A549 (cell line): ENCODE measurements at regions not wholly inside any gene's neighbourhood (a gene's known extent, or its start where the extent isn't known, plus 50 kb on each side); places are given as distances from the start of the nearest gene placed in this dataset.

Experiments
- ATAC-seq, 2 experiments: fragments of 200-7000 bp in 1 of 2; fragments of >200 bp in 1 of 2; cut with Nextera tagmentation in 1 of 2; cut with Tn5 transposase in 1 of 2; 3 replicates each; pipeline versions ENCODE4 v1.8.0 to v1.9.1; 2018 to 2020; ENCODE audit warnings: mild to moderate bottlenecking in 1 of 2, moderate library complexity in 1 of 2
- CTCF ChIA-PET: fragments of 300-600 bp; sonication (Branson Sonifier 250); formaldehyde crosslinking; extraction: SDS; loops from one replicate; lab custom pipeline; 2021; ENCODE audit warnings: antibody characterized with exemption, inconsistent platforms; lab: Yijun Ruan, JAX
- POLR2A ChIA-PET: fragments of 350-600 bp; formaldehyde crosslinking; extraction: SDS; loops from one replicate; lab custom pipeline; 2021; ENCODE audit warnings: antibody characterized with exemption, inconsistent platforms; lab: Yijun Ruan, JAX
- DNase-seq, 2 experiments: peaks; one replicate each; pipeline versions ENCODE4 v3.0.0 to v3.0.0-alpha.2; 2011 to 2016; ENCODE audit warnings: low read depth in 1 of 2, low spot score in 1 of 2
- FAIRE-seq: peaks from 2 replicates; lab custom pipeline; 2011; peaks lifted over from hg19 to GRCh38; lab: Jason Lieb, UNC
- H3K27ac ChIP-seq, 2 experiments: fragments of >200 bp; sonication (Bioruptor Twin); formaldehyde crosslinking; 3 replicates each; pipeline ENCODE4 v1.5.1; 2016 to 2017
- H3K4me1 ChIP-seq: fragments of >200 bp; sonication (Bioruptor Twin); formaldehyde crosslinking; 3 replicates; pipeline ENCODE4 v1.6.1; 2016
- H3K4me2 ChIP-seq: fragments of >200 bp; sonication (Bioruptor Twin); formaldehyde crosslinking; 3 replicates; pipeline ENCODE4 v1.6.1; 2016
- H3K4me3 ChIP-seq: fragments of >200 bp; sonication (Bioruptor Twin); formaldehyde crosslinking; 3 replicates; pipeline ENCODE4 v1.5.1; 2016
- H3K9me3 ChIP-seq: fragments of >200 bp; sonication (Bioruptor Twin); formaldehyde crosslinking; 3 replicates; pipeline ENCODE4 v1.6.1; 2016
- BHLHE40 ChIP-seq: IDR thresholded peaks from 2 replicates; pipeline ENCODE4 v1.6.1; 2012; ENCODE audit warnings: low read depth, low read length, inconsistent platforms
- CBX2 ChIP-seq: fragments of 200-600 bp; sonication (generic); IDR thresholded peaks from 2 replicates; pipeline ENCODE4 v1.6.1; 2016; ENCODE audit warnings: low read depth, mild to moderate bottlenecking, borderline replicate concordance
- CBX8 ChIP-seq: fragments of 200-600 bp; sonication (generic); IDR thresholded peaks from 2 replicates; pipeline ENCODE4 v1.6.1; 2016
- CEBPB ChIP-seq, 2 experiments: fragments of >200 bp in 1 of 2; sonication (Bioruptor Twin) in 1 of 2; formaldehyde crosslinking in 1 of 2; IDR thresholded peaks; 2 replicates each; pipeline ENCODE4 v1.6.1; 2012 to 2016
- CHD2 ChIP-seq: fragments of 150-350 bp; IDR thresholded peaks from 2 replicates; pipeline ENCODE4 v1.6.1; 2014; ENCODE audit warnings: low read length; ENCODE audit not compliant: partially characterized antibody
- EHMT2 ChIP-seq: fragments of 200-600 bp; sonication (generic); IDR thresholded peaks from 2 replicates; pipeline ENCODE4 v1.6.1; 2016; ENCODE audit warnings: antibody characterized with exemption, low read depth, mild to moderate bottlenecking, moderate library complexity
- EP300 ChIP-seq, 2 experiments: fragments of >200 bp; sonication (Bioruptor Twin); formaldehyde crosslinking; IDR thresholded peaks; 2 replicates in 1 of 2; 3 replicates in 1 of 2; pipeline ENCODE4 v1.6.1; 2016 to 2017
- FOSB ChIP-seq: fragments of 250-450 bp; sonication (Bioruptor Pico); IDR thresholded peaks from 2 replicates; pipeline ENCODE4 v1.5.0; 2020; ENCODE audit warnings: mild to moderate bottlenecking, moderate library complexity
- FOSL2 ChIP-seq, 2 experiments: fragments of 450-650 bp in 1 of 2; fragments of >200 bp in 1 of 2; sonication (Bioruptor Twin) in 1 of 2; formaldehyde crosslinking; IDR thresholded peaks; 2 replicates each; pipeline versions ENCODE4 v1.5.0 to v1.6.1; 2016 to 2020; ENCODE audit warnings: mild to moderate bottlenecking in 1 of 2, moderate library complexity in 1 of 2
- FOXS1 ChIP-seq: fragments of 250-450 bp; sonication (Bioruptor Pico); IDR thresholded peaks from 2 replicates; pipeline ENCODE4 v1.5.0; 2020; ENCODE audit warnings: mild to moderate bottlenecking, moderate library complexity
- GATA3 ChIP-seq: IDR thresholded peaks from 2 replicates; pipeline ENCODE4 v1.6.1; 2012; ENCODE audit warnings: borderline replicate concordance
- HOXB5 ChIP-seq: fragments of 250-450 bp; sonication (Bioruptor Pico); IDR thresholded peaks from 2 replicates; pipeline ENCODE4 v1.5.0; 2020; ENCODE audit warnings: mild to moderate bottlenecking, moderate library complexity
- JUNB ChIP-seq: fragments of >200 bp; sonication (Bioruptor Twin); formaldehyde crosslinking; IDR thresholded peaks from 2 replicates; pipeline ENCODE4 v1.6.1; 2016
- POLR2AphosphoS2 ChIP-seq: conservative IDR thresholded peaks from 2 replicates; pipeline ENCODE4 v1.6.1; 2012; ENCODE audit warnings: low read length, improper control_type of control experiment, inconsistent platforms
- RAD21 ChIP-seq, 2 experiments: fragments of >200 bp in 1 of 2; sonication (Bioruptor Twin) in 1 of 2; formaldehyde crosslinking in 1 of 2; IDR thresholded peaks in 1 of 2; conservative IDR thresholded peaks in 1 of 2; 2 replicates in 1 of 2; 3 replicates in 1 of 2; pipeline ENCODE4 v1.6.1; 2012 to 2018; ENCODE audit warnings: inconsistent platforms in 1 of 2
- SMC3 ChIP-seq: fragments of >200 bp; sonication (Bioruptor Twin); formaldehyde crosslinking; IDR thresholded peaks from 3 replicates; pipeline ENCODE4 v1.6.1; 2018; ENCODE audit warnings: inconsistent platforms
- SREBF2 ChIP-seq: fragments of 450-650 bp; IDR thresholded peaks from 2 replicates; pipeline ENCODE4 v1.6.1; 2014; ENCODE audit warnings: mild to moderate bottlenecking, moderate library complexity
- WGBS: methylation state at CpG from one replicate; pipeline ENCODE4 v1.1.6; 2017; ENCODE audit errors: missing lambda C conversion rate; 5-methylcytosine and 5-hydroxymethylcytosine counted together
- TF ChIP-seq, protein P1 (sequence below): fragments of 450-650 bp; IDR thresholded peaks from 2 replicates; pipeline ENCODE4 v1.6.1; 2014; ENCODE audit warnings: antibody characterized with exemption
- TF ChIP-seq, protein P2 (sequence below): IDR thresholded peaks from 2 replicates; pipeline ENCODE4 v1.6.1; 2012; ENCODE audit warnings: low read depth, borderline replicate concordance
- TF ChIP-seq, protein P3 (sequence below): fragments of 150-350 bp; IDR thresholded peaks from 2 replicates; pipeline ENCODE4 v1.6.1; 2014; ENCODE audit warnings: low read depth, mild to moderate bottlenecking, low read length
- TF ChIP-seq, protein P4 (sequence below): fragments of >200 bp; sonication (Bioruptor Twin); formaldehyde crosslinking; IDR thresholded peaks from 3 replicates; pipeline ENCODE4 v1.6.1; 2016

DNA sequence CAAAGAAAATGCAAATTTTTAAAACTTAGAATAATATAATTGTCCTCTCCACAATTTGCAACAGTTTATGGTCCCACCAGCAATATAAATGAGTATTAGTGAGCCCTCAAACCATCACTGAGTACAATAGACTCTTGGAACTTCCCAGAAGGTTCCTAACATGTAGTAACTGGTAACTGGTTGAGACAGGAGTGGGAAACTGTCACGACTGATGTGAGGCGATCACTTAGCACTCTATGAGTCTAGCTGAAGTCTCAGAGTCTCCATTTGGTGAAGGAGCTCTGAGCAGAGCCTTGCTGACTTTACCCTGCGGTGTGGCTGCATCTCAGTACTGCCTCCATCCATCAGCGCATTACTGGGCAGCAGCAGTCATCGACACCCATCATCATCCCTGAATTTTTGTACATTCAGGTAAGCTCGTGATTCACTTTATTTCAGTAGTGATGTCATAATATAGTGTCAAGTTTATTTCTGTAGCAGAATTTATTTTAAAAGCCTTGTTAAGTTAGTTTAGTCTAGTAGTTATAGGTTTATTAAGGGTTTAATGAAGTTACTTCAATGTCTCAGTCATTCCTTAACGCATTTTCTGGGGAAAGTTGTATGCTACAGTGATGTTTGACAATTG, 76.6 kb upstream of the ABCA1 start:
- TF ChIP-seq, protein P1, sequence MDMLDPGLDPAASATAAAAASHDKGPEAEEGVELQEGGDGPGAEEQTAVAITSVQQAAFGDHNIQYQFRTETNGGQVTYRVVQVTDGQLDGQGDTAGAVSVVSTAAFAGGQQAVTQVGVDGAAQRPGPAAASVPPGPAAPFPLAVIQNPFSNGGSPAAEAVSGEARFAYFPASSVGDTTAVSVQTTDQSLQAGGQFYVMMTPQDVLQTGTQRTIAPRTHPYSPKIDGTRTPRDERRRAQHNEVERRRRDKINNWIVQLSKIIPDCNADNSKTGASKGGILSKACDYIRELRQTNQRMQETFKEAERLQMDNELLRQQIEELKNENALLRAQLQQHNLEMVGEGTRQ = no peak
- TF ChIP-seq RAD21 (conservative IDR thresholded peaks at IDR 0.05 in 1 of 2, IDR thresholded peaks at IDR 0.05 in 1 of 2) = no peak
- no peak for TF ChIP-seq EHMT2
- no peak for TF ChIP-seq CBX2
- ChIA-PET CTCF (interaction anchor here (0.6 kb wide), 1 partner anchor 411 kb away, joined by 3 read pairs; no protein-coding TSS in a partner anchor), POLR2A (no interaction called here)
- no peak overlapping the region for H3K4me2 ChIP-seq
- peak overlapping the region in 1 of 2 experiments; percentile 28; a peak in 2 of 6 replicates for H3K27ac ChIP-seq
- ATAC-seq (no peak), FAIRE-seq (no peak), DNase-seq (no peak)
- no peaks in the 10 kb centered on the region for H3K9me3 ChIP-seq
- no peak overlapping the region for H3K4me3 ChIP-seq
- WGBS = 82% methylated on average over 7 of the region's 7 CpGs
- peaks cover 17% of the 10 kb centered on the region for H3K4me1 ChIP-seq

DNA sequence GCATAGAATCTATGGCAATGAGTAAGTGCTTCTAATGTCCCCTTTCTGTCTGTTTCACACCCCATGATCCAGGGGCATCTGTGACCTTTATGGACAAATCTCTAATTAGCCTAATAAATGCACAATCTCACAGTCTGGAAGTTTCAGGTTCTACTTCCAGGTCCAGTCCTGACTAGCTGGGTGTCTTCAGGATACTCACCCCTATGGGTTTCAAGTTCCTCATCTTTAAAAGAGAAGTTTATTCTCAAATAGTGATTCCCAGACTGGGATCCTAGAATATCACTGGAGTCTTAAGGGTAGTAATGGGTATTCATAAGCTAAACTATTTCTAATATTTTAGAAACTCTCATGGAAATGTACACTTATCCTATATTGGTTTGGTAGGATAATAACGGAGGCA, 77.2 kb upstream of the ABCA1 start:
- POLR2A ChIA-PET = no interaction called here
- FAIRE-seq = no peak
- no peak overlapping the region for H3K4me2 ChIP-seq
- TF ChIP-seq FOXS1 (CRISPR knock-in tag) (no peak), CHD2 (no peak), FOSB (no peak), HOXB5 (no peak), SMC3 (no peak), POLR2AphosphoS2 (no peak), CBX8 (no peak), GATA3 (no peak), JUNB (no peak), BHLHE40 (no peak), FOSL2 (IDR thresholded peaks at IDR 0.05) (no peak), FOSL2 (CRISPR knock-in tag; IDR thresholded peaks at IDR 0.05) (no peak), CEBPB (IDR thresholded peaks at IDR 0.05) (no peak), SREBF2 (no peak), EP300 (IDR thresholded peaks at IDR 0.05) (no peak)
- TF ChIP-seq, protein P2, sequence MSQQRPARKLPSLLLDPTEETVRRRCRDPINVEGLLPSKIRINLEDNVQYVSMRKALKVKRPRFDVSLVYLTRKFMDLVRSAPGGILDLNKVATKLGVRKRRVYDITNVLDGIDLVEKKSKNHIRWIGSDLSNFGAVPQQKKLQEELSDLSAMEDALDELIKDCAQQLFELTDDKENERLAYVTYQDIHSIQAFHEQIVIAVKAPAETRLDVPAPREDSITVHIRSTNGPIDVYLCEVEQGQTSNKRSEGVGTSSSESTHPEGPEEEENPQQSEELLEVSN = no peak
- TF ChIP-seq, protein P1 = no peak
- TF ChIP-seq, protein P3, sequence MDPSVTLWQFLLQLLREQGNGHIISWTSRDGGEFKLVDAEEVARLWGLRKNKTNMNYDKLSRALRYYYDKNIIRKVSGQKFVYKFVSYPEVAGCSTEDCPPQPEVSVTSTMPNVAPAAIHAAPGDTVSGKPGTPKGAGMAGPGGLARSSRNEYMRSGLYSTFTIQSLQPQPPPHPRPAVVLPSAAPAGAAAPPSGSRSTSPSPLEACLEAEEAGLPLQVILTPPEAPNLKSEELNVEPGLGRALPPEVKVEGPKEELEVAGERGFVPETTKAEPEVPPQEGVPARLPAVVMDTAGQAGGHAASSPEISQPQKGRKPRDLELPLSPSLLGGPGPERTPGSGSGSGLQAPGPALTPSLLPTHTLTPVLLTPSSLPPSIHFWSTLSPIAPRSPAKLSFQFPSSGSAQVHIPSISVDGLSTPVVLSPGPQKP = no peak
- TF ChIP-seq, protein P4, sequence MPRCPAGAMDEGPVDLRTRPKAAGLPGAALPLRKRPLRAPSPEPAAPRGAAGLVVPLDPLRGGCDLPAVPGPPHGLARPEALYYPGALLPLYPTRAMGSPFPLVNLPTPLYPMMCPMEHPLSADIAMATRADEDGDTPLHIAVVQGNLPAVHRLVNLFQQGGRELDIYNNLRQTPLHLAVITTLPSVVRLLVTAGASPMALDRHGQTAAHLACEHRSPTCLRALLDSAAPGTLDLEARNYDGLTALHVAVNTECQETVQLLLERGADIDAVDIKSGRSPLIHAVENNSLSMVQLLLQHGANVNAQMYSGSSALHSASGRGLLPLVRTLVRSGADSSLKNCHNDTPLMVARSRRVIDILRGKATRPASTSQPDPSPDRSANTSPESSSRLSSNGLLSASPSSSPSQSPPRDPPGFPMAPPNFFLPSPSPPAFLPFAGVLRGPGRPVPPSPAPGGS = no peak
- TF ChIP-seq, all 56 proteins: peak for 0
- 96% methylated on average over 1 of the region's 1 CpG for WGBS
- DNase-seq (no peak), ATAC-seq (no peak)
- Histone ChIP-seq H3K27ac (peak overlapping the region in 1 of 2 experiments; percentile 12; a peak in 1 of 6 replicates), H3K4me3 (no peak overlapping the region), H3K9me3 (no peaks in the 10 kb centered on the region), H3K4me1 (peaks cover 17% of the 10 kb centered on the region)
- CTCF ChIA-PET = interaction anchor here (0.6 kb wide), 1 partner anchor 410 kb away, joined by 3 read pairs; no protein-coding TSS in a partner anchor
